ENCODE measurements at regions not wholly inside any gene's neighbourhood (a gene's known extent, or its start where the extent isn't known, plus 50 kb on each side); places are given as distances from the start of the nearest gene placed in this dataset.

DNA sequence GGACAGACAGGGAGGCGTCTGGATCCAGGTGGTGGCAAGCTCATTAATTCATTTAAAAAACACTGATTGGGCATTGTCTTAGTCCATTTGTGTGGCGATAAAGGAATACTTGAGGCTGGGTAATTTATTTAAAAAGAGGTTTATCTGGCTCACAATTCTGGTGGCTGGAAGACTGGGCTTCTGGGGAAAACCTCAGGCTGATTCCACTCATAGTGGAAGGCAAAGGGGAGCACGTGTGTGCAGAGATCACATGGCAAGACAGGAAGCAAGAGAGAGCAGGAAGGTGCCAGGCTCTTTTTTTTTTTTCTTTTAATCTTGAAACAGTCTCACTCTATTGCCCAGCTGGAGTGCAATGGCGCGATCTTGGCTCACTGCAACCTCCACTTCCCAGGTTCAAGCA is 100.2 kb upstream of the METTL14 start:
- TF ChIP-seq CBX5 (IDR thresholded peaks at IDR 0.05; ENCODE audit: low read depth, low read length) (no peak), EP300 (IDR thresholded peaks at IDR 0.05; ENCODE audit: borderline replicate concordance in 1 of 2, low read depth in 2 of 2, low read length in 2 of 2) (no peak), SIX5 (IDR thresholded peaks at IDR 0.05; ENCODE audit: low read depth, low read length) (no peak), EZH2 (IDR thresholded peaks at IDR 0.05; ENCODE audit: low read depth, low read length, severe bottlenecking) (no peak), JUN (IDR thresholded peaks at IDR 0.05; ENCODE audit: low read depth, low read length) (no peak), BRCA1 (IDR thresholded peaks at IDR 0.05; ENCODE audit: low read depth, low read length) (no peak), YY1 (IDR thresholded peaks at IDR 0.05; ENCODE audit: low read depth, low read length) (no peak), CREB1 (IDR thresholded peaks at IDR 0.05) (no peak)
- TF ChIP-seq, protein P1, sequence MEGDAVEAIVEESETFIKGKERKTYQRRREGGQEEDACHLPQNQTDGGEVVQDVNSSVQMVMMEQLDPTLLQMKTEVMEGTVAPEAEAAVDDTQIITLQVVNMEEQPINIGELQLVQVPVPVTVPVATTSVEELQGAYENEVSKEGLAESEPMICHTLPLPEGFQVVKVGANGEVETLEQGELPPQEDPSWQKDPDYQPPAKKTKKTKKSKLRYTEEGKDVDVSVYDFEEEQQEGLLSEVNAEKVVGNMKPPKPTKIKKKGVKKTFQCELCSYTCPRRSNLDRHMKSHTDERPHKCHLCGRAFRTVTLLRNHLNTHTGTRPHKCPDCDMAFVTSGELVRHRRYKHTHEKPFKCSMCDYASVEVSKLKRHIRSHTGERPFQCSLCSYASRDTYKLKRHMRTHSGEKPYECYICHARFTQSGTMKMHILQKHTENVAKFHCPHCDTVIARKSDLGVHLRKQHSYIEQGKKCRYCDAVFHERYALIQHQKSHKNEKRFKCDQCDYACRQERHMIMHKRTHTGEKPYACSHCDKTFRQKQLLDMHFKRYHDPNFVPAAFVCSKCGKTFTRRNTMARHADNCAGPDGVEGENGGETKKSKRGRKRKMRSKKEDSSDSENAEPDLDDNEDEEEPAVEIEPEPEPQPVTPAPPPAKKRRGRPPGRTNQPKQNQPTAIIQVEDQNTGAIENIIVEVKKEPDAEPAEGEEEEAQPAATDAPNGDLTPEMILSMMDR (IDR thresholded peaks at IDR 0.05; ENCODE audit: control extremely low read depth in 1 of 3, insufficient read depth in 1 of 3, low read depth in 1 of 3, low read length in 3 of 3): no peak
